IgD-negative memory B cell (primary cell): ENCODE measurements at regions not wholly inside any gene's neighbourhood (a gene's known extent, or its start where the extent isn't known, plus 50 kb on each side); places are given as distances from the start of the nearest gene placed in this dataset.

Experiments used
- H3K27ac Mint-ChIP-seq, 3 donors: one replicate each; pipeline ENCODE4 v1.8.0; 2020 to 2022; ENCODE audit warnings: mild to moderate bottlenecking in 3 of 3, mixed read lengths in 3 of 3, moderate library complexity in 1 of 3
- H3K27me3 Mint-ChIP-seq: one replicate; pipeline ENCODE4 v1.8.0; 2021; ENCODE audit warnings: mixed read lengths
- H3K36me3 Mint-ChIP-seq: one replicate; pipeline ENCODE4 v1.8.0; 2020; ENCODE audit warnings: mild to moderate bottlenecking, mixed read lengths
- H3K4me1 Mint-ChIP-seq, 3 donors: one replicate each; pipeline ENCODE4 v1.8.0; 2020 to 2022; ENCODE audit warnings: mixed read lengths in 3 of 3, mild to moderate bottlenecking in 1 of 3
- H3K4me3 Mint-ChIP-seq, 4 donors: one replicate each; pipeline ENCODE4 v1.8.0; 2020 to 2022; ENCODE audit warnings: mild to moderate bottlenecking in 4 of 4, mixed read lengths in 4 of 4, moderate library complexity in 3 of 4
- H3K9me3 Mint-ChIP-seq, 3 donors: one replicate each; pipeline ENCODE4 v1.8.0; 2020 to 2021; ENCODE audit warnings: mixed read lengths in 3 of 3, mild to moderate bottlenecking in 1 of 3

- Mint-ChIP-seq H3K9me3 (peaks cover 0 to 5% (median 3%) of the 10 kb centered on the region in 3 donors), H3K4me3 (no peak overlapping the region), H3K4me1 (no peaks in the 10 kb centered on the region), H3K36me3 (no peaks in the 10 kb centered on the region), H3K27ac (peak overlapping the region in 2 of 3 donors; percentile 34 to 40), H3K27me3 (no peaks in the 10 kb centered on the region)
Measured at GRCh38 chr3:187833799-187834578, 88.7 kb upstream of the BCL6 start.

GRCh38 chr3:187836823-187837770 lies 91.8 kb upstream of the BCL6 start:
- no peaks in the 10 kb centered on the region for H3K36me3 Mint-ChIP-seq
- H3K4me3 Mint-ChIP-seq = no peak overlapping the region
- H3K4me1 Mint-ChIP-seq = no peaks in the 10 kb centered on the region
- peaks cover 0 to 5% (median 3%) of the 10 kb centered on the region in 3 donors for H3K9me3 Mint-ChIP-seq
- no peak overlapping the region for H3K27ac Mint-ChIP-seq
- peaks cover 1% of the 10 kb centered on the region for H3K27me3 Mint-ChIP-seq

- H3K27ac Mint-ChIP-seq = no peak overlapping the region
- H3K9me3 Mint-ChIP-seq = peaks cover 0 to 5% (median 3%) of the 10 kb centered on the region in 3 donors
- H3K4me3 Mint-ChIP-seq = no peak overlapping the region
- H3K27me3 Mint-ChIP-seq = peaks cover 1% of the 10 kb centered on the region
- H3K4me1 Mint-ChIP-seq = no peaks in the 10 kb centered on the region
- no peaks in the 10 kb centered on the region for H3K36me3 Mint-ChIP-seq
Measured at GRCh38 chr3:187838016-187838540, 92.8 kb upstream of the BCL6 start.

- H3K9me3 Mint-ChIP-seq = peaks cover 0 to 5% (median 3%) of the 10 kb centered on the region in 3 donors
- H3K4me3 Mint-ChIP-seq = no peak overlapping the region
- no peaks in the 10 kb centered on the region for H3K4me1 Mint-ChIP-seq
- H3K27ac Mint-ChIP-seq = no peak overlapping the region
- H3K27me3 Mint-ChIP-seq = peaks cover 4% of the 10 kb centered on the region
- H3K36me3 Mint-ChIP-seq = no peaks in the 10 kb centered on the region
Measured at GRCh38 chr3:187839422-187839821, 94.2 kb upstream of the BCL6 start.

- H3K27me3 Mint-ChIP-seq = peaks cover 4% of the 10 kb centered on the region
- no peaks in the 10 kb centered on the region for H3K36me3 Mint-ChIP-seq
- no peaks in the 10 kb centered on the region for H3K9me3 Mint-ChIP-seq
- H3K4me3 Mint-ChIP-seq = no peak overlapping the region
- no peaks in the 10 kb centered on the region for H3K4me1 Mint-ChIP-seq
- no peak overlapping the region for H3K27ac Mint-ChIP-seq
Measured at GRCh38 chr3:187840856-187841255, 95.6 kb upstream of the BCL6 start.

- Mint-ChIP-seq H3K4me3 (no peak overlapping the region), H3K27ac (no peak overlapping the region)
Measured at GRCh38 chr3:187841560-187841959, 96.3 kb upstream of the BCL6 start.

GRCh38 chr3:187843654-187844053 lies 98.4 kb upstream of the BCL6 start:
- peaks cover 4% of the 10 kb centered on the region for H3K27me3 Mint-ChIP-seq
- peak overlapping the region in 1 of 3 donors; percentile 47 for H3K27ac Mint-ChIP-seq
- no peaks in the 10 kb centered on the region for H3K9me3 Mint-ChIP-seq
- H3K4me3 Mint-ChIP-seq = peak overlapping the region in 1 of 4 donors; percentile 34
- no peaks in the 10 kb centered on the region for H3K4me1 Mint-ChIP-seq
- no peaks in the 10 kb centered on the region for H3K36me3 Mint-ChIP-seq

More at GRCh38 chr3:187841560-187841959, 96.3 kb upstream of the BCL6 start:
- H3K4me1 Mint-ChIP-seq = no peaks in the 10 kb centered on the region
- peaks cover 4% of the 10 kb centered on the region for H3K27me3 Mint-ChIP-seq
- H3K9me3 Mint-ChIP-seq = no peaks in the 10 kb centered on the region
- H3K36me3 Mint-ChIP-seq = no peaks in the 10 kb centered on the region

- no peak overlapping the region for H3K4me3 Mint-ChIP-seq
- no peaks in the 10 kb centered on the region for H3K36me3 Mint-ChIP-seq
- no peaks in the 10 kb centered on the region for H3K4me1 Mint-ChIP-seq
- H3K9me3 Mint-ChIP-seq = no peaks in the 10 kb centered on the region
- H3K27me3 Mint-ChIP-seq = peaks cover 4% of the 10 kb centered on the region
- no peak overlapping the region for H3K27ac Mint-ChIP-seq
Measured at GRCh38 chr3:187844708-187845107, 99.4 kb upstream of the BCL6 start.

- H3K27ac Mint-ChIP-seq = no peak overlapping the region
- H3K4me1 Mint-ChIP-seq = no peaks in the 10 kb centered on the region
- no peaks in the 10 kb centered on the region for H3K36me3 Mint-ChIP-seq
- H3K27me3 Mint-ChIP-seq = peaks cover 7% of the 10 kb centered on the region
- no peaks in the 10 kb centered on the region for H3K9me3 Mint-ChIP-seq
- H3K4me3 Mint-ChIP-seq = no peak overlapping the region
Measured at GRCh38 chr3:187845826-187846225, 100.6 kb upstream of the BCL6 start.

- Mint-ChIP-seq H3K27ac (no peak overlapping the region), H3K27me3 (peaks cover 5% of the 10 kb centered on the region), H3K4me1 (no peaks in the 10 kb centered on the region), H3K9me3 (peaks cover 0 to 5% (median 0%) of the 10 kb centered on the region in 3 donors), H3K4me3 (no peak overlapping the region), H3K36me3 (peaks cover 4% of the 10 kb centered on the region)
Measured at GRCh38 chr3:187848401-187848800, 103.1 kb upstream of the BCL6 start.

- Mint-ChIP-seq H3K4me3 (no peak overlapping the region), H3K27ac (no peak overlapping the region), H3K36me3 (peaks cover 4% of the 10 kb centered on the region), H3K27me3 (peaks cover 4% of the 10 kb centered on the region), H3K9me3 (peaks cover 0 to 5% (median 0%) of the 10 kb centered on the region in 3 donors), H3K4me1 (no peaks in the 10 kb centered on the region)
Measured at GRCh38 chr3:187849016-187849654, 103.9 kb upstream of the BCL6 start.

GRCh38 chr3:187850258-187850921 lies 105.1 kb upstream of the BCL6 start:
- Mint-ChIP-seq H3K4me3 (no peak overlapping the region), H3K4me1 (no peaks in the 10 kb centered on the region), H3K9me3 (peaks cover 0 to 5% (median 0%) of the 10 kb centered on the region in 3 donors), H3K27me3 (peaks cover 4% of the 10 kb centered on the region), H3K27ac (no peak overlapping the region), H3K36me3 (peaks cover 4% of the 10 kb centered on the region)

- Mint-ChIP-seq H3K4me1 (no peaks in the 10 kb centered on the region), H3K27me3 (peaks cover 4% of the 10 kb centered on the region), H3K4me3 (no peak overlapping the region), H3K27ac (no peak overlapping the region), H3K36me3 (peaks cover 5% of the 10 kb centered on the region), H3K9me3 (peaks cover 0 to 6% (median 0%) of the 10 kb centered on the region in 3 donors)
Measured at GRCh38 chr3:187852842-187853730, 107.8 kb upstream of the BCL6 start.
